ENCODE measurements at regions not wholly inside any gene's neighbourhood (a gene's known extent, or its start where the extent isn't known, plus 50 kb on each side); places are given as distances from the start of the nearest gene placed in this dataset.
A peak's percentile ranks its signal among the peaks of the same experiment; 100 is the strongest.

- in situ Hi-C loops (cut with HindIII; ENCODE audit: extremely low pct_ligation_motif_present, low pct_unique_long_range_greater_than_20kb): no loop called here
- ChIA-PET POLR2A (no interaction called here), CTCF (ENCODE audit: low intra/inter-chr PET ratio, low total read pairs) (no interaction called here)
- Histone ChIP-seq H4K20me1 (ENCODE audit: insufficient read depth, low read length) (no peaks in the 10 kb centered on the region), H3K4me2 (ENCODE audit: low read depth, low read length) (no peak overlapping the region), H3K27me3 (ENCODE audit: control insufficient read depth in 1 of 2, insufficient read depth in 2 of 2, low read length in 2 of 2) (no peaks in the 10 kb centered on the region; a peak in 1 of 5 replicates), H2AFZ (ENCODE audit: low read length) (no peak overlapping the region), H3K9ac (ENCODE audit: insufficient read depth, low read depth, low read length) (no peak overlapping the region), H3K79me2 (ENCODE audit: insufficient read depth, low read length) (no peaks in the 10 kb centered on the region), H3K4me1 (ENCODE audit: insufficient read depth, low read length) (no peaks in the 10 kb centered on the region), H3K4me3 (replicated peaks in 1 of 3; ENCODE audit: insufficient read depth in 1 of 3, low read depth in 2 of 3, low read length in 3 of 3) (no peak overlapping the region), H3K27ac (ENCODE audit: extremely low read length, insufficient read depth, low read length) (no peak overlapping the region), H3K36me3 (replicated peaks in 1 of 2; ENCODE audit: control insufficient read depth in 1 of 2, insufficient read depth in 2 of 2, low read length in 2 of 2) (no peaks in the 10 kb centered on the region), H3K9me3 (ENCODE audit: low read length) (no peaks in the 10 kb centered on the region)
- DNase-seq (ENCODE audit: low spot score): no peak
- no peak for ATAC-seq
- intact Hi-C loops (cut with micrococcal nuclease; ENCODE audit: unreplicated experiment): no loop called here
- no peak for FAIRE-seq
- WGBS (ENCODE audit: low lambda C conversion rate): 67% methylated on average over 7 of the region's 7 CpGs
- no TSS peak for BruUV-seq (replicated peaks)
- TF ChIP-seq CTCF (CRISPR knock-in tag; IDR thresholded peaks at IDR 0.05): no peak
- TF ChIP-seq HBP1 (CRISPR knock-in tag; IDR thresholded peaks at IDR 0.05; ENCODE audit: low read depth): no peak
- TF ChIP-seq ZFP41 (CRISPR knock-in tag; IDR thresholded peaks at IDR 0.05; ENCODE audit: borderline replicate concordance): no peak
- TF ChIP-seq MAFF (IDR thresholded peaks at IDR 0.05; ENCODE audit: low read depth, low read length): peak; percentile 76
- TF ChIP-seq ZNF460 (CRISPR knock-in tag; IDR thresholded peaks at IDR 0.05; ENCODE audit: borderline replicate concordance): no peak
- no peak for TF ChIP-seq ZSCAN22 (CRISPR knock-in tag; IDR thresholded peaks at IDR 0.05)
- no peak for TF ChIP-seq ZNF30 (CRISPR knock-in tag; IDR thresholded peaks at IDR 0.05)
- TF ChIP-seq ZNF33A (CRISPR knock-in tag; IDR thresholded peaks at IDR 0.05; ENCODE audit: borderline replicate concordance): no peak
- no peak for TF ChIP-seq THAP9 (CRISPR knock-in tag; IDR thresholded peaks at IDR 0.05; ENCODE audit: borderline replicate concordance)
- TF ChIP-seq MIER3 (CRISPR knock-in tag; IDR thresholded peaks at IDR 0.05; ENCODE audit: borderline replicate concordance): no peak
- TF ChIP-seq MAFK (conservative IDR thresholded peaks at IDR 0.05 in 1 of 2, IDR thresholded peaks at IDR 0.05 in 1 of 2; ENCODE audit: low read length in 2 of 2): peak; percentile 78 to 83
- TF ChIP-seq NFE2L2 (IDR thresholded peaks at IDR 0.05; ENCODE audit: low read length): peak; percentile 64; the same call in 1 of the 2 replicates
Measured at GRCh38 chr12:13505636-13506035, 309.1 kb downstream of the EMP1 start.

Data from HepG2 (cell line).